Keratinocyte (primary cell): ENCODE measurements at regions not wholly inside any gene's neighbourhood (a gene's known extent, or its start where the extent isn't known, plus 50 kb on each side); places are given as distances from the start of the nearest gene placed in this dataset.

Experiments used
- DNase-seq: peaks from one replicate; pipeline ENCODE4 v3.0.0-alpha.2; 2011; ENCODE audit warnings: low read depth, missing footprints, low spot score
- FAIRE-seq: peaks from 2 replicates; lab custom pipeline; 2011; peaks lifted over from hg19 to GRCh38; lab: Jason Lieb, UNC
- H2AFZ ChIP-seq: 2 replicates; pipeline ENCODE4 v1.6.0; 2012; ENCODE audit warnings: low read length, control low read depth, inconsistent platforms; ENCODE audit not compliant: control insufficient read depth
- H3K27ac ChIP-seq: 2 replicates; pipeline ENCODE4 v1.5.1; 2011; ENCODE audit warnings: low read length; ENCODE audit not compliant: control insufficient read depth, insufficient read depth
- H3K27me3 ChIP-seq: 3 replicates; pipeline ENCODE4 v1.6.0; 2011; ENCODE audit warnings: low read length; ENCODE audit not compliant: control insufficient read depth, insufficient read depth; ENCODE audit errors: extremely low read depth
- H3K36me3 ChIP-seq, 2 experiments: 2 replicates in 1 of 2; 3 replicates in 1 of 2; pipeline ENCODE4 v1.5.1; 2011; ENCODE audit warnings: low read length in 2 of 2, mild to moderate bottlenecking in 1 of 2; ENCODE audit not compliant: control insufficient read depth in 2 of 2, insufficient read depth in 2 of 2; ENCODE audit errors: extremely low read depth in 1 of 2
- H3K4me1 ChIP-seq: 3 replicates; pipeline ENCODE4 v1.5.1; 2011; ENCODE audit warnings: low read length; ENCODE audit not compliant: control insufficient read depth, insufficient read depth; ENCODE audit errors: extremely low read depth
- H3K4me2 ChIP-seq: 3 replicates; pipeline ENCODE4 v1.6.0; 2011; ENCODE audit warnings: low read depth, low read length; ENCODE audit not compliant: control insufficient read depth, insufficient read depth; ENCODE audit errors: extremely low read depth
- H3K4me3 ChIP-seq, 3 experiments: fragments of 200-600 bp in 1 of 3; sonication (generic) in 1 of 3; 2 replicates in 2 of 3; 3 replicates in 1 of 3; pipeline ENCODE4 v1.5.1; 2011 to 2016; ENCODE audit warnings: low read length in 3 of 3, mild to moderate bottlenecking in 3 of 3, control low read depth in 2 of 3, inconsistent platforms in 1 of 3, low read depth in 1 of 3, mixed read lengths in 1 of 3, mixed run types in 1 of 3, moderate library complexity in 1 of 3; ENCODE audit not compliant: control insufficient read depth in 2 of 3, insufficient read depth in 2 of 3; ENCODE audit errors: extremely low read depth in 1 of 3
- H3K79me2 ChIP-seq: 2 replicates; pipeline ENCODE4 v1.6.0; 2012; ENCODE audit warnings: low read length; ENCODE audit not compliant: control insufficient read depth, insufficient read depth
- H3K9ac ChIP-seq: 3 replicates; pipeline ENCODE4 v1.6.0; 2011; ENCODE audit warnings: low read length; ENCODE audit not compliant: control insufficient read depth, insufficient read depth; ENCODE audit errors: extremely low read depth
- H3K9me1 ChIP-seq: 3 replicates; pipeline ENCODE4 v1.6.0; 2011; ENCODE audit warnings: low read length; ENCODE audit not compliant: control insufficient read depth, insufficient read depth; ENCODE audit errors: extremely low read depth
- H3K9me3 ChIP-seq: 2 replicates; pipeline ENCODE4 v1.5.1; 2012; ENCODE audit warnings: low read depth, low read length; ENCODE audit not compliant: control insufficient read depth
- H4K20me1 ChIP-seq: 3 replicates; pipeline ENCODE4 v1.6.0; 2011; ENCODE audit warnings: low read length; ENCODE audit not compliant: control insufficient read depth, insufficient read depth; ENCODE audit errors: extremely low read depth
- EZH2 ChIP-seq: IDR thresholded peaks from one replicate; pipeline ENCODE4 v1.6.1; 2012; ENCODE audit warnings: inconsistent platforms, mild to moderate bottlenecking, low read length, moderate library complexity
- dilution Hi-C: fragments of 300-500 bp; cut with MboI; formaldehyde crosslinking; loops from one replicate; pipeline ENCODE4 v1.7.0; 2020; ENCODE audit warnings: low sequenced_read_pairs; ENCODE audit not compliant: extremely low pct_ligation_motif_present
- TF ChIP-seq, protein P1 (sequence below), 3 experiments: IDR thresholded peaks in 1 of 3; conservative IDR thresholded peaks in 1 of 3; optimal IDR thresholded peaks in 1 of 3; 2 replicates in 2 of 3; 3 replicates in 1 of 3; pipeline versions ENCODE3 to v1.5.1; 2011; ENCODE audit warnings: low read length in 3 of 3, mild to moderate bottlenecking in 3 of 3, moderate library complexity in 2 of 3, control low read depth in 1 of 3, inconsistent platforms in 1 of 3; ENCODE audit not compliant: insufficient read depth in 2 of 3; ENCODE audit errors: extremely low read depth in 1 of 3

DNA sequence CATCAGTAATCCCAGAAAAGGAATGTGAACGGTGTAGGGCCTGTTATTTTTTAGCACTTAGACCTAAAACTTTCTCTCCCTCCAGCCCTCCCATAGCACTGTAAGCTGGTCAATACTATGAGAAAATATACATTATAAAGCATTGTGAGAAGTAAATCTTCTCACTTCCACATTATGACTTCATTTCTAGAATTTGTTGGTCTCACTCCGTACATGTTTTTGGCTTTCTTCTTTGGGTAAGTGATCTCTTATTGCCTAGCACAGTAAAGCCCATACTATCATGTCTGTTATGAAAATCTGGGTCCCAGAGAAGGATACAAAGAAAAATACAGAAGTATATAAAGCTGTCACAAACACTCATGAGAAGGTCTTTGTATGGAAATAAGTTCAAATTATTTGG, 1851.1 kb upstream of the IGFBP7 start:
- no peaks in the 10 kb centered on the region for H3K4me1 ChIP-seq

DNA sequence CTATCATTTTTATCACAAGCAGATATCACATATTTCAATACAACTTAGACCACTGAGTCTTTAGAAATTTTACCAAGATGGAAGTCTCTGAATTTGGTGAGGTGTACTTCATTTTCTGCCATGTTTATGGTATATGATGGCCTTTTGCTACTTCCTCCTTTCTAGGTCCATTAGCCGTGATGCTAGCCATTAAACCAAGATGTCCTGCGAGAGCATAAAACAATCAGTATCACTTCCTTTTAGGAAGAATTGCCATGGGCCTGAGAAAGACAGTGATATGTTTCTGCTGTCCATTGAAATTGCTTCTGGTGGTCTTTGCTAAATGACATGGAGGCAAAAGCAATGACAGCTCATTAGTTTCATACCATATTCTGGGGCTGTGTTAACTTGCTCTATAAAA, 1851.7 kb upstream of the IGFBP7 start:
- H3K4me3 ChIP-seq: no peak overlapping the region
- DNase-seq (no peak), FAIRE-seq (no peak)
- H3K4me1 ChIP-seq: no peaks in the 10 kb centered on the region
- no peaks in the 10 kb centered on the region for H3K36me3 ChIP-seq
- TF ChIP-seq, protein P1, sequence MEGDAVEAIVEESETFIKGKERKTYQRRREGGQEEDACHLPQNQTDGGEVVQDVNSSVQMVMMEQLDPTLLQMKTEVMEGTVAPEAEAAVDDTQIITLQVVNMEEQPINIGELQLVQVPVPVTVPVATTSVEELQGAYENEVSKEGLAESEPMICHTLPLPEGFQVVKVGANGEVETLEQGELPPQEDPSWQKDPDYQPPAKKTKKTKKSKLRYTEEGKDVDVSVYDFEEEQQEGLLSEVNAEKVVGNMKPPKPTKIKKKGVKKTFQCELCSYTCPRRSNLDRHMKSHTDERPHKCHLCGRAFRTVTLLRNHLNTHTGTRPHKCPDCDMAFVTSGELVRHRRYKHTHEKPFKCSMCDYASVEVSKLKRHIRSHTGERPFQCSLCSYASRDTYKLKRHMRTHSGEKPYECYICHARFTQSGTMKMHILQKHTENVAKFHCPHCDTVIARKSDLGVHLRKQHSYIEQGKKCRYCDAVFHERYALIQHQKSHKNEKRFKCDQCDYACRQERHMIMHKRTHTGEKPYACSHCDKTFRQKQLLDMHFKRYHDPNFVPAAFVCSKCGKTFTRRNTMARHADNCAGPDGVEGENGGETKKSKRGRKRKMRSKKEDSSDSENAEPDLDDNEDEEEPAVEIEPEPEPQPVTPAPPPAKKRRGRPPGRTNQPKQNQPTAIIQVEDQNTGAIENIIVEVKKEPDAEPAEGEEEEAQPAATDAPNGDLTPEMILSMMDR (optimal IDR thresholded peaks at IDR 0.05 in 1 of 3, IDR thresholded peaks at IDR 0.05 in 1 of 3, conservative IDR thresholded peaks at IDR 0.05 in 1 of 3; ENCODE audit: extremely low read depth in 1 of 3, insufficient read depth in 2 of 3, low read length in 3 of 3): no peak
- TF ChIP-seq EZH2: no peak
- H3K27me3 ChIP-seq: no peaks in the 10 kb centered on the region
- no peaks in the 10 kb centered on the region for H4K20me1 ChIP-seq
- no peaks in the 10 kb centered on the region for H3K79me2 ChIP-seq
- no peaks in the 10 kb centered on the region for H3K9me1 ChIP-seq
- H3K27ac ChIP-seq: no peak overlapping the region
- H2AFZ ChIP-seq: no peak overlapping the region
- H3K4me2 ChIP-seq: no peak overlapping the region
- H3K9ac ChIP-seq: no peak overlapping the region
- dilution Hi-C loops: no loop called here
- no peaks in the 10 kb centered on the region for H3K9me3 ChIP-seq

More for the DNA sequence above, 1851.1 kb upstream of the IGFBP7 start:
- no peak overlapping the region for H3K4me2 ChIP-seq
- FAIRE-seq (no peak), DNase-seq (no peak)
- H3K36me3 ChIP-seq: no peaks in the 10 kb centered on the region
- no peaks in the 10 kb centered on the region for H3K79me2 ChIP-seq
- H3K9ac ChIP-seq: no peak overlapping the region
- H3K9me1 ChIP-seq: no peaks in the 10 kb centered on the region
- H3K27ac ChIP-seq: no peak overlapping the region
- TF ChIP-seq, protein P1 (optimal IDR thresholded peaks at IDR 0.05 in 1 of 3, IDR thresholded peaks at IDR 0.05 in 1 of 3, conservative IDR thresholded peaks at IDR 0.05 in 1 of 3; ENCODE audit: extremely low read depth in 1 of 3, insufficient read depth in 2 of 3, low read length in 3 of 3): no peak
- no peak for TF ChIP-seq EZH2
- H2AFZ ChIP-seq: no peak overlapping the region
- H3K27me3 ChIP-seq: no peaks in the 10 kb centered on the region
- H3K4me3 ChIP-seq: no peak overlapping the region
- no peaks in the 10 kb centered on the region for H3K9me3 ChIP-seq
- no peaks in the 10 kb centered on the region for H4K20me1 ChIP-seq
- dilution Hi-C loops: no loop called here
